Neuronal stem cell (in vitro differentiated cells): ENCODE measurements at regions not wholly inside any gene's neighbourhood (a gene's known extent, or its start where the extent isn't known, plus 50 kb on each side); places are given as distances from the start of the nearest gene placed in this dataset.

Experiments used
- DNase-seq: peaks from one replicate; pipeline ENCODE4 v3.0.0-alpha.2; 2013; ENCODE audit warnings: low spot score
- H2AFZ ChIP-seq: one replicate; pipeline ENCODE4 v1.6.1; 2013; ENCODE audit warnings: mild to moderate bottlenecking, low read length, inconsistent platforms
- H2AK5ac ChIP-seq: 2 replicates; pipeline ENCODE4 v1.6.1; 2013; ENCODE audit warnings: low read depth, mild to moderate bottlenecking, inconsistent platforms, low read length, moderate library complexity, mixed read lengths
- H2BK120ac ChIP-seq: 2 replicates; pipeline ENCODE4 v1.6.1; 2013; ENCODE audit warnings: low read depth, mild to moderate bottlenecking, inconsistent platforms, low read length, moderate library complexity, mixed read lengths
- H2BK12ac ChIP-seq: one replicate; pipeline ENCODE4 v1.6.1; 2013; ENCODE audit warnings: low read length, inconsistent platforms
- H2BK15ac ChIP-seq: 2 replicates; pipeline ENCODE4 v1.6.1; 2013; ENCODE audit warnings: mild to moderate bottlenecking, low read length, inconsistent platforms, mixed read lengths
- H2BK5ac ChIP-seq: one replicate; pipeline ENCODE4 v1.6.1; 2013; ENCODE audit warnings: inconsistent platforms, mild to moderate bottlenecking, low read length, moderate library complexity
- H3K14ac ChIP-seq: one replicate; pipeline ENCODE4 v1.6.1; 2013; ENCODE audit warnings: low read length, inconsistent platforms
- H3K18ac ChIP-seq: 2 replicates; pipeline ENCODE4 v1.6.1; 2013; ENCODE audit warnings: low read length, inconsistent platforms
- H3K23ac ChIP-seq: 2 replicates; pipeline ENCODE4 v1.6.1; 2013; ENCODE audit warnings: low read depth, mild to moderate bottlenecking, mixed read lengths, low read length, inconsistent platforms; ENCODE audit not compliant: poor library complexity
- H3K27ac ChIP-seq: replicated peaks from 3 replicates; pipeline ENCODE4 v1.5.1; 2013; ENCODE audit warnings: low read length, inconsistent platforms
- H3K27me3 ChIP-seq, 3 experiments: 2 replicates each; pipeline ENCODE4 v1.6.1; 2013; ENCODE audit warnings: low read length in 3 of 3, mild to moderate bottlenecking in 2 of 3, inconsistent platforms in 1 of 3, low read depth in 1 of 3, mixed read lengths in 1 of 3, moderate library complexity in 1 of 3; ENCODE audit not compliant: control insufficient read depth in 3 of 3, insufficient read depth in 3 of 3
- H3K36me3 ChIP-seq, 2 donors: replicated peaks in 1 of 2; 2 replicates each; pipeline ENCODE4 v1.6.1; 2013; ENCODE audit warnings: low read length in 2 of 2; ENCODE audit not compliant: control insufficient read depth in 2 of 2, insufficient read depth in 2 of 2
- H3K4ac ChIP-seq: 2 replicates; pipeline ENCODE4 v1.6.1; 2013; ENCODE audit warnings: inconsistent platforms, mild to moderate bottlenecking, low read length, moderate library complexity
- H3K4me1 ChIP-seq, 2 donors: 1 replicate in 1 of 2; 2 replicates in 1 of 2; pipeline ENCODE4 v1.6.1; 2013; ENCODE audit warnings: low read length in 2 of 2, low read depth in 1 of 2; ENCODE audit not compliant: control insufficient read depth in 2 of 2, insufficient read depth in 1 of 2
- H3K4me2 ChIP-seq: one replicate; pipeline ENCODE4 v1.6.1; 2013; ENCODE audit warnings: mild to moderate bottlenecking, low read length, inconsistent platforms; ENCODE audit not compliant: insufficient read depth, poor library complexity, severe bottlenecking
- H3K4me3 ChIP-seq, 2 donors: 2 replicates each; pipeline ENCODE4 v1.5.1; 2013; ENCODE audit warnings: low read length in 2 of 2, mild to moderate bottlenecking in 2 of 2, inconsistent platforms in 1 of 2, moderate library complexity in 1 of 2
- H3K79me1 ChIP-seq: one replicate; pipeline ENCODE4 v1.6.1; 2013; ENCODE audit warnings: low read depth, mild to moderate bottlenecking, inconsistent platforms, low read length, moderate library complexity
- H3K9ac ChIP-seq: one replicate; pipeline ENCODE4 v1.6.1; 2013; ENCODE audit warnings: mild to moderate bottlenecking, low read depth, low read length, inconsistent platforms; ENCODE audit not compliant: poor library complexity
- H3K9me3 ChIP-seq, 2 donors: replicated peaks in 1 of 2; 2 replicates each; pipeline versions ENCODE3 to v1.6.1; 2013; ENCODE audit warnings: low read length in 2 of 2, mild to moderate bottlenecking in 2 of 2, inconsistent platforms in 1 of 2, low read depth in 1 of 2, mixed read lengths in 1 of 2, moderate library complexity in 1 of 2; ENCODE audit not compliant: control insufficient read depth in 2 of 2, insufficient read depth in 1 of 2
- H4K8ac ChIP-seq: one replicate; pipeline ENCODE4 v1.6.1; 2013; ENCODE audit warnings: low read depth, mild to moderate bottlenecking, inconsistent platforms, low read length, moderate library complexity
- H4K91ac ChIP-seq: one replicate; pipeline ENCODE4 v1.6.1; 2013; ENCODE audit warnings: low read length, low read depth, mild to moderate bottlenecking, inconsistent platforms; ENCODE audit not compliant: poor library complexity
- WGBS, 2 donors: extraction: QIAGEN DNeasy Blood & Tissue Kit; methylation state at CpG; one replicate each; pipeline ENCODE4 v1.1.7; 2013; ENCODE audit warnings: missing lambda C conversion rate in 2 of 2, mixed read lengths in 1 of 2; ENCODE audit not compliant: insufficient read length in 2 of 2, insufficient replicate concordance in 1 of 2; ENCODE audit errors: extremely low coverage in 2 of 2; 5-methylcytosine and 5-hydroxymethylcytosine counted together

GRCh38 chr1:228969953-228970800, 234.9 kb downstream of the RHOU start:
- no CpG with 5 or more reads among the region's 11 CpGs for WGBS, 2 donors
- Histone ChIP-seq H3K14ac (no peak overlapping the region), H3K27me3 (peaks cover 0 to 3% (median 0%) of the 10 kb centered on the region in 3 experiments), H3K18ac (peak overlapping the region; percentile 23), H2AK5ac (peak overlapping the region; percentile 58), H3K9ac (no peak overlapping the region), H2BK120ac (no peak overlapping the region), H3K36me3 (no peaks in the 10 kb centered on the region), H3K4me3 (no peak overlapping the region), H3K79me1 (no peaks in the 10 kb centered on the region), H3K23ac (no peak overlapping the region), H3K27ac (no peak overlapping the region), H2AFZ (no peak overlapping the region), H2BK15ac (peak overlapping the region; percentile 13), H3K4ac (no peak overlapping the region), H2BK5ac (no peak overlapping the region), H4K91ac (no peak overlapping the region), H2BK12ac (no peak overlapping the region), H3K4me2 (no peak overlapping the region), H3K4me1 (peaks cover 4 to 12% of the 10 kb centered on the region in 2 donors), H4K8ac (no peak overlapping the region), H3K9me3 (peaks cover 0 to 1% of the 10 kb centered on the region in 2 donors)
- no peak for DNase-seq

- H3K79me1 ChIP-seq = no peaks in the 10 kb centered on the region
- H4K8ac ChIP-seq = no peak overlapping the region
- H2BK5ac ChIP-seq = no peak overlapping the region
- no peak overlapping the region for H3K4me3 ChIP-seq
- no peak overlapping the region for H2BK15ac ChIP-seq
- no peak overlapping the region for H3K9ac ChIP-seq
- peaks cover 0 to 1% of the 10 kb centered on the region in 2 donors for H3K9me3 ChIP-seq
- H2BK12ac ChIP-seq = no peak overlapping the region
- H4K91ac ChIP-seq = no peak overlapping the region
- WGBS, 2 donors = no CpG with 5 or more reads among the region's 2 CpGs
- no peak overlapping the region for H2BK120ac ChIP-seq
- H3K4ac ChIP-seq = no peak overlapping the region
- no peak overlapping the region for H3K14ac ChIP-seq
- H3K23ac ChIP-seq = no peak overlapping the region
- no peak overlapping the region for H2AK5ac ChIP-seq
- H2AFZ ChIP-seq = no peak overlapping the region
- H3K18ac ChIP-seq = no peak overlapping the region
- DNase-seq = no peak
- peaks cover 0 to 3% (median 0%) of the 10 kb centered on the region in 3 experiments for H3K27me3 ChIP-seq
- H3K4me2 ChIP-seq = no peak overlapping the region
- no peak overlapping the region for H3K27ac ChIP-seq
- H3K36me3 ChIP-seq = no peaks in the 10 kb centered on the region
- peaks cover 4 to 19% of the 10 kb centered on the region in 2 donors for H3K4me1 ChIP-seq
Observed at GRCh38 chr1:228972576-228972975, 237.3 kb downstream of the RHOU start.

GRCh38 chr1:228974273-228974672, 239.0 kb downstream of the RHOU start:
- H2BK12ac ChIP-seq = no peak overlapping the region
- H3K79me1 ChIP-seq = no peaks in the 10 kb centered on the region
- H3K27me3 ChIP-seq = peaks cover 0 to 3% (median 0%) of the 10 kb centered on the region in 3 experiments
- no peak overlapping the region for H2BK120ac ChIP-seq
- no peak overlapping the region for H2AK5ac ChIP-seq
- no peak overlapping the region for H2BK15ac ChIP-seq
- no peak overlapping the region for H2AFZ ChIP-seq
- no peak overlapping the region for H2BK5ac ChIP-seq
- no CpG with 5 or more reads among the region's 7 CpGs for WGBS, 2 donors
- H4K8ac ChIP-seq = no peak overlapping the region
- DNase-seq = no peak
- no peak overlapping the region for H3K18ac ChIP-seq
- peaks cover 1 to 23% of the 10 kb centered on the region in 2 donors for H3K4me1 ChIP-seq
- peaks cover 0 to 1% of the 10 kb centered on the region in 2 donors for H3K9me3 ChIP-seq
- H3K14ac ChIP-seq = no peak overlapping the region
- no peaks in the 10 kb centered on the region for H3K36me3 ChIP-seq
- H3K9ac ChIP-seq = no peak overlapping the region
- no peak overlapping the region for H3K27ac ChIP-seq
- H3K4me3 ChIP-seq = no peak overlapping the region
- no peak overlapping the region for H4K91ac ChIP-seq
- H3K4ac ChIP-seq = no peak overlapping the region
- no peak overlapping the region for H3K23ac ChIP-seq
- H3K4me2 ChIP-seq = no peak overlapping the region

DNA sequence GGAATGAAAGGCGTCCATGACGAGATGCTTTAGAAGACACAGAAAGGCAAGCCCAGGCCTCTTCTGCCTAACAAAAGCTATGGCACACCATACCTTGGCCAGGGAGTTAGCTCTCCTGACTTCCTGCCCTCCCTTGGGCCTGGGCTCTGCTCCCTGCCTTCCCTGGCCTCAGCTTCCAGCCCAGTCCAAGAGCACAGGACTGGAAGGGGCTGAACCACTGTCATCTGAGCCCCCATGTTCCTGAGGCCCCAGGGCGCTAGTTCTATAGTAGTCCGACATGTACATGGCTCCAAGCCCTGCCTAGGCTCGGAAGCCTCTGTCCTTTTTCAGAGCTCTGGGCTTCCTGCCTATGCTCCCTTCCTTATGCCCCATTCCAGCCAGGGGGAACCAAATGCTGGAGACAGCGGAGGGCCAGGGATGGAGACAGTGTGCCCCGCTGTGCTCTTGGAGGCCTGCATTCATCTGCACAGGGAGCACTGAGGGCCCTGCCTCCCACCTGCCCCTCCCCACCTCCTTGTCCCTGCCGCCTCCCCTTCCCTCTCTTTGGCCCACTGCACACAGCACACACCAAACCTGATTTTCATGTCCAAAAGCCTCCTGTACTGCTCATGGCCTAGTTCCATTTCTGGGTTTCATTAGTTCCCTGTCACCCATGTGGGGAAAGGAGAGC, 240.1 kb downstream of the RHOU start:
- H3K9ac ChIP-seq = no peak overlapping the region
- no peak overlapping the region for H3K23ac ChIP-seq
- H3K27ac ChIP-seq = no peak overlapping the region
- H3K9me3 ChIP-seq = peaks cover 0 to 1% of the 10 kb centered on the region in 2 donors
- no CpG with 5 or more reads among the region's 8 CpGs for WGBS, 2 donors
- H3K4ac ChIP-seq = no peak overlapping the region
- H2BK12ac ChIP-seq = no peak overlapping the region
- H3K4me2 ChIP-seq = no peak overlapping the region
- DNase-seq = no peak
- H4K8ac ChIP-seq = no peak overlapping the region
- no peak overlapping the region for H2BK120ac ChIP-seq
- H2AK5ac ChIP-seq = peak overlapping the region; percentile 13
- H3K18ac ChIP-seq = peak overlapping the region; percentile 31
- no peak overlapping the region for H4K91ac ChIP-seq
- no peaks in the 10 kb centered on the region for H3K36me3 ChIP-seq
- H3K4me1 ChIP-seq = peaks cover 0 to 21% of the 10 kb centered on the region in 2 donors
- no peak overlapping the region for H3K14ac ChIP-seq
- H3K4me3 ChIP-seq = no peak overlapping the region
- no peaks in the 10 kb centered on the region for H3K79me1 ChIP-seq
- no peak overlapping the region for H2BK5ac ChIP-seq
- peak overlapping the region; percentile 31 for H2BK15ac ChIP-seq
- peaks cover 0 to 3% (median 0%) of the 10 kb centered on the region in 3 experiments for H3K27me3 ChIP-seq
- H2AFZ ChIP-seq = no peak overlapping the region
